ENCODE measurements at regions not wholly inside any gene's neighbourhood (a gene's known extent, or its start where the extent isn't known, plus 50 kb on each side); places are given as distances from the start of the nearest gene placed in this dataset.

- WGBS, 2 donors = 69 to 73% methylated on average over 1 of the region's 1 CpG
Measured at GRCh38 chr13:85076343-85076742, 722.9 kb downstream of the SLITRK6 start.

GRCh38 chr13:85074543-85075313 is 724.5 kb downstream of the SLITRK6 start:
- intact Hi-C loops (cut with DNase I) = no loop called here
- no peaks in the 10 kb centered on the region for H3K9me3 ChIP-seq
- H3K4me3 ChIP-seq = no peak overlapping the region
- H3K27ac ChIP-seq = no peak overlapping the region
- no peaks in the 10 kb centered on the region for H3K27me3 ChIP-seq
- DNase-seq (no peak), ATAC-seq (no peak)
- no peaks in the 10 kb centered on the region for H3K4me1 ChIP-seq
- no peak for TF ChIP-seq CTCF (IDR thresholded peaks at IDR 0.05)
- no peaks in the 10 kb centered on the region for H3K36me3 ChIP-seq
- WGBS, 2 donors = 74 to 77% methylated on average over 5 of the region's 5 CpGs

More at GRCh38 chr13:85076343-85076742, 722.9 kb downstream of the SLITRK6 start:
- no peak overlapping the region for H3K27ac ChIP-seq
- intact Hi-C loops (cut with DNase I) = no loop called here
- no peak overlapping the region for H3K4me3 ChIP-seq
- ATAC-seq (no peak), DNase-seq (no peak)
- H3K9me3 ChIP-seq = no peaks in the 10 kb centered on the region
- H3K27me3 ChIP-seq = no peaks in the 10 kb centered on the region
- TF ChIP-seq CTCF (IDR thresholded peaks at IDR 0.05) = no peak
- H3K36me3 ChIP-seq = no peaks in the 10 kb centered on the region
- no peaks in the 10 kb centered on the region for H3K4me1 ChIP-seq

GRCh38 chr13:85068231-85068630 is 731.0 kb downstream of the SLITRK6 start:
- DNase-seq = no peak
- H3K4me3 ChIP-seq = no peak overlapping the region
- intact Hi-C loops (cut with DNase I) = no loop called here
- H3K27me3 ChIP-seq = no peaks in the 10 kb centered on the region
- H3K36me3 ChIP-seq = no peaks in the 10 kb centered on the region
- no peak for ATAC-seq
- H3K27ac ChIP-seq = no peak overlapping the region
- H3K4me1 ChIP-seq = no peaks in the 10 kb centered on the region
- 90 to 93% methylated on average over 3 of the region's 3 CpGs for WGBS, 2 donors
- H3K9me3 ChIP-seq = peaks cover 0 to 10% (median 0%) of the 10 kb centered on the region in 11 donors
- no peak for TF ChIP-seq CTCF (IDR thresholded peaks at IDR 0.05)

- no peak overlapping the region for H3K4me3 ChIP-seq
- DNase-seq = no peak
- no peak overlapping the region for H3K27ac ChIP-seq
- no peaks in the 10 kb centered on the region for H3K36me3 ChIP-seq
- H3K4me1 ChIP-seq = no peaks in the 10 kb centered on the region
- WGBS, 2 donors = 66 to 76% methylated on average over 1 of the region's 1 CpG
- intact Hi-C loops (cut with DNase I) = no loop called here
- no peak for TF ChIP-seq CTCF (IDR thresholded peaks at IDR 0.05)
- no peaks in the 10 kb centered on the region for H3K27me3 ChIP-seq
- peaks cover 0 to 3% (median 0%) of the 10 kb centered on the region in 11 donors for H3K9me3 ChIP-seq
- ATAC-seq = no peak
Measured at GRCh38 chr13:85040215-85040614, 759.0 kb downstream of the SLITRK6 start.
